CD4-positive, alpha-beta T cell treated with Interleukin-21 for 1 hour (primary cell): ENCODE measurements at regions not wholly inside any gene's neighbourhood (a gene's known extent, or its start where the extent isn't known, plus 50 kb on each side); places are given as distances from the start of the nearest gene placed in this dataset.
"Not testable (repeated sequence)": the region's sequence is repeated elsewhere in the genome, so short reads cannot be mapped to it uniquely, and the experiment has no call there.

ENCODE experiments used
- DNase-seq: peaks from one replicate; pipeline ENCODE4 v3.0.0-alpha.2; 2020

DNA sequence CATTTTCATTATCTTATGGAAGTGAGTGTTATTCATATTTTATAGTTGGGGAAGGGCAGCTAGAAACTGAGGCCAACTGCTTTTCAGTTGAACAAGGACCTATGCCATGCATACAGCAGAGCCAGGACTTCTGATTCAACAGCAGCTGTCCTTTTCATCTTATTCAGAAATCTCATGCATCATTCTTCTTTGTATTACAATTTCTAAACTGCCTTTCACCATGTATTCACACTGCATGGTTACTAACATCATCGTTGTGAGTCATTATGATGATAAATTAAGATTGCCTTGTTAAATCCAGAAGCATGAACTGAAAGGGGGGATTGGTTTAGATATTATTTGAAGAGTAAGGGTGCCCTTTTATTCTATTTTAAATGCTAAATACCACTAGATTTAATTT lies 1470.1 kb upstream of the GOT2 start:
- DNase-seq = no peak

DNA sequence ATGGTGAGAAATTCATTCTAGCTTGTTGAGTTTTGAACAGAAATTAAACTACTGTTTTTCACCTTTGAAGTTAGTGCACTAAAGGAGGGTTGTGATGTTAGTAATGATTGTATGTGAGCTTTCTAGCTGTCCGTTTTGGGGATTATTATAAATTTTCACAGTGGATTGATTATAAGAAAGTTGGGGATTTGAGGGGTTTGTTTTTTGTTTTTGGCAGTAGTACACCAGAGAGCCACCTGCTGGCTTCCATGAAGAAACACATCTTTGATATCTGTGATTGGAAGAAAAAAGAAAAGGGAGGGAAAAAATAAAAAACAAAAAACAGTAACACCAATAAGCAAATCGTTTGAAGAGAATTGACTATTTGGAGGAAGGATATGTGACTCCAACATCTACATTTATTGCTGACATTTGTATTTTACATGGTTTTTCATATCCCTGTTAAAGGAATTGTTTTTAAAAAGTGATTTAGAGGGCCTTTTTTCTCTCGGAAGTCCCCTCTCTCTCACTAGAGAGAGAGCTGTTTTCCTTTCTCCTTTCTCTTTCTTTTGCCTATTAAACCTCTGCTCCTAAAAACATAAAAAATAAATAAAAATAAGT lies 1469.5 kb upstream of the GOT2 start:
- no peak for DNase-seq

DNA sequence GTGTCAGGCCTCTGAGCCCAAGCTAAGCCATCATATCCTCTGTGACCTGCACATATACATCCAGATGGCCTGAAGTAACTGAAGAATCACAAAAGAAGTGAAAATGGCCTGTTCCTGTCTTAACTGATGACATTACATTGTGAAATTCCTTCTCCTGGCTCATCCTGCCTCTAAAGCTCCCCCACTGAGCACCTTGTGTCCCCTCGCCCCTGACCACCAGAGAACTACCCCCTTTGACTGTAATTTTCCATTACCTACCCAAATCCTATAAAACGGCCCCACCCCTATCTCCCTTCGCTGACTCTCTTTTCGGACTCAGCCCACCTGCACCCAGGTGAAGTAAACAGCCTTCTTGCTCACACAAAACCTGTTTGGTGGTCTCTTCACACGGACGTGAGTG lies 1466.6 kb upstream of the GOT2 start:
- not testable (repeated sequence) for DNase-seq

DNA sequence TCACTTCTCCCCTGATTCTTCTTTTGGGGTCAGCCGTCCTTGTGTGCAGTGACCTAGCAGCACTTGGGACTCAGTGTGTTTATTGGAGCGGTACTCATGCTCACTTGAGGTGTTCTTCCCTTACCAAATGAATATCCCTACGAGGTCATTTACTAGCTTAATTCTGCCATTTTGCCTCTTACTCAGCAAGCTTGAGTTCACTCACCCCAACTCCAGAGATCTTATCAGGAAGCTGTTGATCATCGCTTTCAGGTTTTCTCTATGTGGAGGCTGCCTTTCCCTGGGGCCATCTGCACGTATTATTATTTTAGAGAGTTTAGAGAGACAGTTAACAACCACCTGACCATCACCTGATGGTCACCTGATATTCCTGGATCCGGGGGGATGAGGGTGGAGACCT lies 1466.0 kb upstream of the GOT2 start:
- no peak for DNase-seq

DNA sequence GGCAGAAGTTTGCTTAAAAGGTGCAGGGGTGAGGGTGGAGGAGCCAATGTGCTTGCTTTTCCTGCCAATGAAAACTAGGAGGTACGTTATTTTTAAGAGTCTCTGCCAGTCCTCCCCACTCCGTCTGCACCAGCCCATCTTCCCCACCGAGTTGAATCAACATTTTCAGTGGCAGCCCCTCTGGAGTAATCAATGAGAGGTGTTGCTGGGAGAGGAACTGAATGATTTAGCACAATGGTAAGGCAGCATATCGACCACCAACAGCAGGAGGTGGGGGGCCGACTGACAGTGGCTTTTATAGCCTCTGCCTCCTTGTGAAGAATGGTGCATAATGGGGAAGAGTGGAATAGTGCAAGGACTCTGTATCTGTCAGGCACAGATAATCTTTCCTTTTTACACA lies 1465.0 kb upstream of the GOT2 start:
- no peak for DNase-seq

DNA sequence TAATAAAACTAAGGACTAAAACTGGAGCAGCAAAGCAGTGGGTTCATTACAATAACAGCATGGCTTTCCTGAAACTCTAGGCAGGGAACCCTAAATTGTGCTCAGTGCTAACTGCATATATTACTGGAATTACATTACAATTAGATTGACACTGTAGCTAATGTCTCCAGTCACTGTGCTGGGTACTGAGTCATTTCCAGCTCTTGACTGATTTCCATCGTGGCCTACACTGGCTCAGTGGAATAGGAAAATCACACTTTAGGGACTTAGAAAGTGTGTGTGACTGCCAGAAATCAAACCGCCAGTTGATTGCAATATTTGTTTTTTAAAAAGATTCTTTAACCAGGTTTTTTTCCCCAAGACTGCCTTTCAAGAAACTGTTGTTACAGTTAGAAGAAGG lies 1447.4 kb upstream of the GOT2 start:
- no peak for DNase-seq

DNA sequence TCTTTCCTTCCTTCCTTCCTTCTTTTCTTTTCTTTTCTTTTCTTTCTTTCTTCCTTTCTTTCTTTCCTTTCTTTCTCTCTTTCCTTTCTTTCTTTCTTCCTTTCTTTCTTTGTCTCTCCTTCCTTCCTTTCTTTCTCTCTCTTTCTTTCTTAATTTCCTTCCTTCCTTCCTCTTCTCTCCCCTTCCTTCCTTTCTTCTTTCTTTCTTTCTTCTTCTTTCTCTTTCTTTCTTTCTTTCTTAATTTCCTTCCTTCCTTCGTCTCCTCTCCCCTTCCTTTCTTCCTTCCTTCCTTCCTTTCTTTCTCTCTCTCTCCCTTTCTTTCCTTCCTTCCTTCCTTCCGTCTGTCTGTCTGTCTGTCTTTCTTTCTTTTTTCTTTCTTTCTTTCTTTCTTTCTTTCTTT lies 1446.5 kb upstream of the GOT2 start:
- DNase-seq = no peak

DNA sequence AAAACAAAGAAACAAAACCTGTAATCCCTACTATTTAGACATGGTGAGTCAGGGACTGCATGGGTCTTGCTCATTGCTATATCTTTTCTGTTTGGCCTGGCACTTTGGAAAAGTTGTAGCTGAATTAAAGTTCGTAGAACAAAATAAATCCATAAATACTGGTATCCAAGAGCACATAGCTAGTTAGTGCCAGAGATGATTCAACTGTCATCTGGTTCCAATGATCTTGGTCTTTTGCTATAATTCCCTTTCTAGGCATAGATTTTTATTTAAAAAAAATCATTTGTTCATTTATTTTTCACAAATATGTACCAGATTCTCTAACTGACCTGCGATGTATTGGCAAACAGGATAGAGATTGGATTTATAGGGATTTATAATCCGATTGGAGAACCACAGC lies 1436.1 kb upstream of the GOT2 start:
- no peak for DNase-seq

DNA sequence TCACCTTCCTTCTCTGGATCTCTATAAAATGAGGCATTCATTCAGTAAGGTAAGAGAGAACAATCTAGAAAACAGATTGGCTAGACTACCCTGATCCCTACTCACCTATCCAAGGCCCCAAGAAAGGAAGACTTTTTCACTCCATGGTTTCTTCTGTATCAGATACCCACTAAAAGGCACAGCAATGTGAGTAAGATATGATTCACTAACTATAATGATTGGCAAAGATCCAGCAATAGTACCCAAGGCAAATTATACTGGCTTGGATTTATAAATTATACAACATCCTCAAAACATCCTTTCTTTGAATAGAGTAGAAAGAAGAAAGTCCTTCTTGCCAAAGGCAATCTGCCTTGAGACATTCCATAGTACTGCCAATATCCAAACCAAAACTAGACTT lies 1432.0 kb upstream of the GOT2 start:
- no peak for DNase-seq

DNA sequence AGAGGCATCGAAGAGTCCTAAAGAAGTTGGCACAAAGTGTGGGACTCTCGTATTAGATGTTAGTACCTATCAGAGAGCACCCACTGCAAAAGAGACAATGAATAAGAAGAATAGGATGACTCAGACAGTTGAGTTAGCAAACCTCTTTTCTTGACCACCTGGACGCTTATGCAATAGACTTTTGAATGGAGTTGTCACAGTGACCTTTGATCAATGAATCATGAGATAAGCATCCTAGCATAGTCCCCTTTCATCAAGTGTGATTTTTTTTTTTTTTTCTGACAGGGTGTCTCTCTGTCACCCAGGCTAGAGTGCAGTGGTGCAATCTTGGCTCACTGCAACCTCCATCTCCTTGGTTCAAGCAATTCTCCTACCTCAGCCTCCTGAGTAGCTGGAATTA lies 1417.9 kb upstream of the GOT2 start:
- no peak for DNase-seq

DNA sequence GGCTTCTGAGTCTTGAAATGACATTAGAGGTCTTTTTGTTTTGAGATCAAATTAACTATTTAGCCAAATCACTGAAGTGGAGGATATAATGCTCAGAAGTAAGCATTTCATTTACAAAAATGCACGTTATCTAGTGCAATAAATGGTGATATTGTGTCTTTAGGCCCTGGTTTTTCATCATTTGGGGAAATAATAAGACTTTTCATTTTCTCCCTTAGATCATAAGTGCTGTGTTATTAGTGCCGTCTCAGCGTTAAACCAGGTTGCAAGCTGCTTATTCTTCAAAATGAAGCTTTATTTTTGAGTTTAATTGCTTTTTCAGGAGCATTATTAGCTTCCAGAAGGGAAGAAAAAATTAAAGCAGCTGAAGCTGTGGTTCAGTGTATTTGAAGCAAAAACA lies 1416.8 kb upstream of the GOT2 start:
- no peak for DNase-seq

DNA sequence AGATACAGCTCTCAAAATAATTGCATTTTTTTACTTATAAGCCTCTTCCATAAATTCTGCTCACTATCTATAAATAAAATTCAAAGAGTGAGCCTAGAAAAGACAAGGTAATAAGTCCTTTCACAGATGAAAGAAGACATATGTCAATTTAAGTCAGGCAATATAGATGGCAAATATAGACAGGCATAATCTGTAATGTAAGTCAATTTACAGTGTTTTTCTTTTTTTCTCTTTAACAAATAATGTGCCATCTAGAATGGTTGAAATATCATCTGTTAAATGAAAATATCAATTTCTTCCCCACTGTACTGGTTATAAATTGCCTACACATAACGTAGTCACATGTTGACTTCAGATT lies 1409.2 kb upstream of the GOT2 start:
- no peak for DNase-seq

DNA sequence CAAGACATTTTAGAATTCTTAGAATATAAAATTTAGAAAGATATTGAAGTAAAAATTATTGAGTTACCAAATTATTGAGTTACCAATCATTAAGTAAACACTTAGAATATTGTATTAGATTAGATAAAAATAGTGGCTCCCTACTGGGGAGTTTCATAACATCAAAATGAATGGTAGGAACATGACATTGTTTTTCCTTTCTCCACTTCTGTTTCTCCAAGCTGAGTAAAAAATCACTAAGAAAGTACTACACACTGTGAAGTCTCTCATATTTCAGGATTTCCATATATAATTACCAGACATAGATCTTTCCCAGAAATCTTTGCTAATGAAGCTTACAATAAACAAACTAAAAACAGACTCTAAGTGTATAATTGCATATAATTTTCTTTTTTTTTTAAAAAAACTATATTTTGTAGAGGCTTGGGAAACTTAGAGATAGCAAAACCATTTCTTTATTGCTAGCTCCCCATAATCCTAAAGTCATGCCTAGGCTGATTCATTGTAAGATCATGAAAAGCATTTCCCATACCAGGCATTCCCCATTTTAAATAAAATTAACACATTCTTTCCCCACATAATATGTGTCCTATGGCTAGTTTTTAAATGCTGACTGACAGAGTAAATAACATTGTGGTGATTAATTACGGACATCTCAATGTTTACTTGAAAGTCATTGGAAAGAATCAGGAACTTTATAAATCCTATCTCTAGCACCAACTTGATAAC lies 1408.7 kb upstream of the GOT2 start:
- no peak for DNase-seq

DNA sequence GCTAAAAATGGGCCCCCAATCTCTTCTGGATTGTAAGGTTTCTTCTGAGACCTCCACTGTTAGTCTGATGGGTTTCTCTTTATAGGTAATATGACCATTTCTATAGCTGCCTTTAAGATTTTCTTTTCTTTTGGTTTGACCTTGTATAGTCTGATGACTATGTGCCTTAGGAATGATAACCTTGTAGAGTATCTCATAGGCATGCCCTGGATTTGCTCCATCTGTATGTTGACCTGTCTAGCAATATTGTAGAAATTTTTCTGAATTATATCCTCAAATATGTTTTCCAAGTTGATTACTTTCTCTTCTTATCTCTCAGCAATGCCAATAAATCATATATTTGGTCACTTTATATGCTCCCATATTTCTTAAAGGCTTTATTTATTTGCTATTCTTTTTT lies 1403.8 kb upstream of the GOT2 start:
- DNase-seq = no peak

DNA sequence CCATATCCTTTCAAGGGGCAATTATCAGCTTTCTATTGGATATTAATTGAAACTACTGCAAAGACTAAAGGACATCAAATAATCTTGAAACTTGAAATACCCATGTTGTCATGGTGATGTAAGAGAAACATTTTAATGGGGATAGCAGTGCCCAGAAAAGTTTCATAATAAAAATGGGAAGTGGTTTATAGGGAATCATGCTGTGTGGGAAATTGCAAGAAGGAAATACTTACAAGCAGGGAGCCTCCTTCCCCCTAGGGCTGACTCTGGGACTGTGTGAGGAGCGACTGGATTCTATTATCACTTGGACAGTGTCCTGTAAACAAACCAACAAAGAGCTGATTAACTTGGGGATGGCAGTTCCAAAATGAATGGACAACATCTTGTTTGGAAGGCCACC lies 1393.1 kb upstream of the GOT2 start:
- DNase-seq = no peak

DNA sequence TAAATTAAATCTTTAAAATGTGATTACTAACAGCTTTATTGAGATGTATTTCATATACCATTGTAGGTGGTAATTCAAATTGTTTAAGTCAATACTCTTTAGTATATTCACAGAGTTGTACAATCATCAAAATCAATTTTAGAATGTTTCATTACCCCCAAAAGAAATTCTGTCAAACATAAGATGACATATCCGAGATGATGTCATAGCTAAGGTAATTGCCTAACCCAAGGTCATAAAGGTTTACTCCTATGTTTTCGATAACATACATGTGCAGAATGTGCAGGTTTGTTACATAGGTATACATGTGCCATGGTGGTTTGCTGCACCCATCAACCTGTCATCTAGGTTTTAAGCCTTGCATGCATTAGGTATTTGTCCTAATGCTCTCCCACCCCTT lies 1392.0 kb upstream of the GOT2 start:
- not testable (repeated sequence) for DNase-seq

DNA sequence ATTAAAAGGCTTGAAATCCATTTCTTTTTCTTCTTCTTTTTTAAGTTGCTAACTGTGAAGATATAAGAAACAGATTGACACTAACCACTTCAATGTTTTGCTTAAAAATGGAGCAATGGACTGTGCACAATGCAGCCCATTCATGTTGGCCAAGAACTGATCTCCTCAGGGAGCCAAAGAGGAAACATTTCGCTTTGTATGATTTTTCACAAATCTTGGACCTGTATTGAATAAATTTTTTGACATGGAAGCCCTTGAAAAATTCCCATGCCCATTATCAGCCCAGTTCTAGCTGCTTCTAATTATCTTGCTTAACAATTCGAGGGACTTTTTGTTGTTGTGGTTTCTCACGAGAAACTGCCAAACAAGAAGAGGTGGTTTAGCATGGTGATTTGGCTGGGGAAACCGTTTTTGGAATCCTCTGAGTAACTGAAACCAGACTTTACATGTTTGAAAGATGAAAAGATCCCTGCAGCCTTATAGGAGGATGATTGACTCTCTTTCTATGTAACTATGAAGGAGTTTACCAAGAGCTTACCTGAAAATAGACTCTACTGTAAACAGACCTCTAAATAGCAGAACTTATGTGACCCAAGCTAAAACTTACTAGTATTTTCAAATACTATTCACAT lies 1389.4 kb upstream of the GOT2 start:
- no peak for DNase-seq

DNA sequence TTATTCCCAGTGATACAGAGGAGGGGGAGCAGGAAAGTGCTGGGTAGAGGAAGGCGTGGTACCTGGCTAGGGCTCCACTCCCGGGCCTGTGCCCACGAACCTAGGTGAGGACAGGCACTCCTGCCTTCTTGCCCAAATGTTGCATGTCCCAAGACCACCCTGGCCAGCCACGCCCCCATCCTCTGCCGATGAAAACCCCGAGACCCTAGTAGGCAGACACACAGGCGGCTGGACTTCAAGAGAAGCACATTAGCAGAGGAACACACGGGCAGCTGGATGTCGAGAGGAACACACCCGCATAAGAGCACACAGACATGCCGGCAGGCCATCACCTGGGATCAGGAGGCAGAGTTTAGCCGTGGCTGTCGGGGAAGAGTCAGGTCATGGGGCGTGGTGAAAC lies 1386.5 kb upstream of the GOT2 start:
- no peak for DNase-seq

DNA sequence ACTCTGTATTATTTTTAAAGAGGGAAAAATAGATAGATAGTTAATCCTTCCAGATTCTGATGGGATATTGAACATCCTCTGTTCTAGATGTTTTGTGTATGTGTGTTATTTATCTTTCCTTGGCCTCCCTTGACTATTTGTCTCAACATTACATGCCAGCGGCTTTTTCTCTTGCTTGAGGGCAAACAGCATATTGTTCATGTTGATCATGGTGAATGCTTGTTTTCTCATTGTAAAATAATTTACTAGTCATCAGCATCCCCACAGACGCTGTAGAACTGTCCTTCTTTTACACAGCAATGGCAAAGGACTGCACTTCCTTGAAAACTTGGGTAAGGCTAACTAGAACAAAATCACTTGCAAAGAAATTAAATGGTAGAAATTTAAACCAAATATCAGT lies 1376.4 kb upstream of the GOT2 start:
- DNase-seq = no peak

DNA sequence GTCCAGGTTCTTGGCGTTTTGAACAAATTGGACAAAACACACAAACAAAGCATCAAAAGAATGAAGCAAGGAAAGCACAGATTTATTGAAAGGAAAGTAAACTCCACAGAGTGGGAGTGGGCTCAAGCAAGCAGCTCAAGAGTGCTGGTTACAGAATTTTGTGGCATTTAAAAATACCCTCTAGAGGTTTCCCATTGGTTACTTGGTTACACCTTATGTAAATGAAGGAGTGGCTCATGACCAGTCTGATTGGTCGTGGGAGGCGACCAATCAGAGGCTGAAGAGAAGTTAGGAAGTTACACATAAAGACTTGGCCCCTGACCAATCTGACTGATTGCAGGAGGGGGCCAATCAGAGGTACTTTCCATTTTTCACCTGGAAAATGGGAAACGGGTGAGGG lies 1373.8 kb upstream of the GOT2 start:
- no peak for DNase-seq

DNA sequence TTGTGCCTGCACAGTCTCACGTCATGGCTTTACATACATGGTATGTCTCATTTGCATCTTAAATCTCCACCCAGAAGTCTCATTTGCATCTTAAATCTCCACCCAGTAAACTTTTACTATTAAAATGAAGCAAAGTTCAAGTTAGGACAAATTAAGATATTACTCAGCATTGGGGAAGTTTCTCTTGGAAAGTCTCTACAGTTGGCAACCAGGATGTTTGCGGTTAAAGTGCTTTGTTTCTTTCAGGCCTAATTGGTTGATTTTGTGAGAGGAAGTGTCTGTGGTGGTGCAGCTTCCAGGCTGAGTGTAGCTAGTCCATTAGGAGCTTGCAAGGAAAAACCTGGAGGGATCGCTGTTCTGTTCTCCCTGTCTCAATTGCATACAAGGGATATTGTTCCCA lies 1373.3 kb upstream of the GOT2 start:
- DNase-seq = no peak

DNA sequence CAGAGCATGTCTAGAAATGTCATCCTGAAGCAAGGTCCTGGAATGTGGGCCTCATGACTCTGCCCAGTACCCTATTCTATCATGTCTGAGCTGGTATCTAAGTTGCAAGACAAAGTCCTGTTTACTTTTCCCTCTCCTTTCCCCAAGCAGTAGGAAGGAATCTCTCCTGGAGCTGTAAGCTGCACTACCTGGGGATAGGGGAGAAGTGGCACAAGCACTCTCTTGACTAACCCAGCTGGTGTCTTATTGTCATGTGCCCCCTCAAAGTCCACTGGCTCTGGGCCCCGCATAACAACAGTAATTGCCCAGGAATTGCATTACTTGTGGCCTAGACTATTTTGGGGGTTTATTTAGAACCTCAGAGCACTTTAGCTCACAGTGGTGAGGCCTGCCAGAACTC lies 1366.3 kb upstream of the GOT2 start:
- no peak for DNase-seq

DNA sequence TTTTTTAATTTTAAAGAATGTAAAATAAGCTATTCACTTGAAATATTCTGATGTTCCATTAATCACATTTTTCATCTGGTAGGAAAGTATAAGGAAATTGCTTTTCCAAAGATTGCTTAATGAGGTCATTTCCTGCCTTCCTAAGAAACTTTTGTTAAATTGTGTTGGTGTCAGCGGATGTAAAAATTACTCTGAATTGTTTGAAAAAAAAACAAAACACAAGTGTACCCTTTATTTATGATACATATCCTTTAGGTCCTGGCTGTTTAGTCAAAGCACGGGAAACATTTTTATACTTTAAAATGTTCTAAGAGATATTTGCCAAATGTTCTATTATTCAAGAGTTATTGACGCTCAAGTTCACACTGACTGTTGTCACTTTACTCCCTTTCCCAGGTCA lies 1357.4 kb upstream of the GOT2 start:
- DNase-seq = no peak

DNA sequence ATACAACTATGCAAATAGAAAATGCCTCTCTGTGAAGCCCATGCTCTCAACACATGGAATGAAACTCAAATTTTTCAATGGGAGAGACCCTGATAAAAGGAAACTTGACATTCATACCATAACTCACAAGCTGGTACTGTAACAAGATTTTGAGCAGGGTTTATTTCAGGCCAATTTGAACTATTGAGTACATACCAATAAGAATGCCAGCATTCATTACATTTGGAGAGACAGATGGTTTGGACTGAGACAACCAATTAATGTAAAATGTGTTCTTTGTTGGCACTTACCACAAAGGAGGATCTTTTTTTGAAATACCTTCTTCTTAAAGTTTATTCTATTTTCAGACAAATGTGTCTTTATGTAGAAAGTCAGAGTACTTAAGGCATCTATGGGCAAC lies 1357.0 kb upstream of the GOT2 start:
- DNase-seq = no peak

DNA sequence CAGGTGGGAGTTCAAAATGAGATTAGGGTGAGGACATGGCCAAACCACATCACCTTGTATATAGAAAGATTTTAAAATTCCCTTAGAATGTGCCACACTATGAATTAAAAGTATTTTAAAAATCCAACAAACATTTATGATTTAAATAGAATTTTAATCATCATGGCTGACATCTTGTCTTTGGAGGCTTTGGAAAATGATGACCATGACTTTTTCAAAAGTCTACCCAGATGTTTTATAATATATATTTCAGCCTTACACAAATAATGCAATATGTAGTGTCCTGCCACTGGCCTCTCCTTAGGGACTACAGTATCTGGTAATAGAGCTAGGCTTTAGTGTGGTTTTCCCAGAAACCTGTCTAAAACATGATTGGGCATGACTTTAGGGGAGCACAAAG lies 1353.4 kb upstream of the GOT2 start:
- DNase-seq = no peak
